ENCODE measurements at regions not wholly inside any gene's neighbourhood (a gene's known extent, or its start where the extent isn't known, plus 50 kb on each side); places are given as distances from the start of the nearest gene placed in this dataset.
A peak's percentile ranks its signal among the peaks of the same experiment; 100 is the strongest.
"Not testable (repeated sequence)": the region's sequence is repeated elsewhere in the genome, so short reads cannot be mapped to it uniquely, and the experiment has no call there.

- no peak for DNase-seq
These were observed 55.0 kb downstream of the FOXA2 start for GRCh38 chr20:22529150-22530019.

DNA sequence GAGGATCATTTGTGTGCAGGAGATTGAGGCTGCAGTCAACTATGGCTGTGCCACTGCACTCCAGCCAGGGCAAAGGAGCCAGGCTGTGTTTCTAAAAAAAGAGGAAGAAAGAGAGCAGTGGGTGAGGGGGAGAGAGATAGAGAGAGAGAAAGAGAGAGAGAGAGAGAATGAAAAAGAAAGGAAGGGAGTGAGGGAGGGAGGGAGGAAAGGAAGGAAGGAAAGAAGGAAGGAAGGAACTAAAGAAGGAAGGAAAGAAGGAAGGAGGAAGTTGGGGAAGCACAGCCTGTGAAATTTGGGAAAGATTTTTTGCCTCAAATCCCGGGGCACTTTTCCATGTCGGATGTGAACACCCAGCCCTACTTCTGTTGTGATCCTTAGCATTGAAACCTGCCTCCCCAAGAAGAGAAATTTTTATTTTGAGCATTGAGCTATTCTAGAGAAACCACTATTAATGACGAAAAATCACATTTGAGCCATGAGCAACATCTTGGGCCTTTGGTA, 57.8 kb downstream of the FOXA2 start:
- no peak for DNase-seq

GRCh38 chr20:22525821-22526220, 58.6 kb downstream of the FOXA2 start:
- DNase-seq = peak; percentile 49

GRCh38 chr20:22525069-22525820, 59.1 kb downstream of the FOXA2 start:
- no peak for DNase-seq

DNA sequence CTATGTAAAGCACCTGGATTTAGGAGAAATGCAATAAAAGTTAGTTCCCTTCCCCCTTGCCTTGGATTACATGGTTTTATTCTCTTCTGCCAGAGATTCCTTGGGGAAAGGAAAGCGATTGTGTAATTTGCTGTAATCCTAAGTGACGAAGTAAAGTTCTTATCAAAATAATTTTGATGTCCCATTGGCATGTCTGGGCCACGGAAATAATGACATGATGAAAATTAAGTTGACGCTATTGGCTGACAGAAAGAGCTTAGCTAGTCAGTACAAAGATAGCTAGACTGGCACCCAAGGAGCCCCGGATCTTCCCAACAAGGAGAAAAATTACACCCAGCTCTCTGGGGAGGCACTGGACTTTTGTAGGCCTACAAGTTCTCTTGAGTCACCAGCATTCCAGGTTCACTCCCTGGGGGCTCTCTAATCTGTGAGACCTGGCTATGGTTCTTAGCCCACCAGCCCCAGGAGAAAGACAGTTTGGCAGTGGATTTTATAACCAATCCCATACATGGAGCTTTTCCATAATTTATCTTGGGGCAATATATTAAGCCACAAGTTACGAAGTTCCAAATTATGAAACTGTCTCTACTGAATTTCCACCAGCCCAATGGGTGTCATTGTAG, 59.9 kb downstream of the FOXA2 start:
- no peak for DNase-seq

- no peak for DNase-seq
These were observed 60.6 kb downstream of the FOXA2 start for GRCh38 chr20:22523499-22524392.

DNA sequence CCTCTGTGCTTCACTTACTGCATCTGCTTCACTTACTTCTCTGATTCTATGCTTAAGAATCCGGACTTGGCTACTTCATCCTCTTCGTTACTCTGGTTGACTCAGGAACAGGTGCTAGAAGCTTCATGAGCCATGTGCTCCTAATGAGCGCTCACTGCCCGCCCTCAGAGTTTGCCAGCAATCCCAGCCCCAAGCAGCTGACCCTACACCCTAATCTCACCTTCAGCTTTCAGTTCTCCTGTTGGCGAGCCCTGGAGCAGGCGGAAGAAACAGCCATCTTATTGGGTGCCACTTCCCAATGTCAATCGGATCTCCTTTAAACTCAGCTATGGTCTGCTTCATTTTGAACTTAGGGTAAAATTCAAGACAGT, 61.3 kb downstream of the FOXA2 start:
- DNase-seq = no peak

- no peak for DNase-seq
These were observed 61.7 kb downstream of the FOXA2 start for GRCh38 chr20:22522701-22523100.

DNA sequence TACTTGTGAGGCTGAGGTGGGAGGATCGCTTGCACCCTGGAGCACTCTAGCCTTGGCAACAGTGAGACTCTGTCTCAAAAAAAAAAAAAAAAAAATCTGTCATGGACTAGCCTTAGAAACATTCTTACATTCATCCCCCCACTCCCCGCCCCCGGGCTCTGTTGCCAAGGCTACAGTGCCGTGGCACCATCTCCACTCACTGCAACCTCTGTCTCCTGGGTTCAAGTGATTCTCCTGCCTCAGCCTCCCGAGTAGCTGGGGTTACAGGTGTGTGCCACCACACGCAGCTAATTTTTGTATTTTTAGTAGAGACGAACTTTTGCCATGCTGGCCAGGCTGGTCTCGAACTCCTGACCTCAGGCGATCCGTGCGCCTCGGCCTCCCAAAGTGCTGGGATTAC, 62.4 kb downstream of the FOXA2 start:
- DNase-seq = not testable (repeated sequence)

GRCh38 chr20:22520381-22520780, 64.0 kb downstream of the FOXA2 start:
- DNase-seq = no peak

DNA sequence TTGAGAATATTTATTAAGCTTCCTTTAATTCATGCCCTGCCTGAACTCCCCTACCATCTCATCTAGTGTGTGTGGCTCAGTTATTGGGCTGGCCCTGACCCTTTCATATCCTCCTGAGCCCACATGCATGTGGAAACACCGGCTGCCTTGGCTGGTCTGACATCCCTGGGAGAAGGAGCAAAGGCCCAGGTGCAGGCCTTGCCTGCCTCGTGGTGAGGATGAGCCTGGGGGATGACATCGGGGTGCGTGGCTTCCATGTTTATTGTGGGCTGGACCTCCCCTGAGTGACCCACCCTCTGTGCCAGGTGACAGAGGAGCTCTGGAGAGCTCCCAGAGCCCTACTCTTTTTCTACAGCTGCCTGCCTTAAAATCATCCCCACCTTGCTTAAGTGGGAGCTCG, 69.1 kb downstream of the FOXA2 start:
- DNase-seq = no peak

GRCh38 chr20:22513574-22513973, 70.8 kb downstream of the FOXA2 start:
- DNase-seq = no peak

DNA sequence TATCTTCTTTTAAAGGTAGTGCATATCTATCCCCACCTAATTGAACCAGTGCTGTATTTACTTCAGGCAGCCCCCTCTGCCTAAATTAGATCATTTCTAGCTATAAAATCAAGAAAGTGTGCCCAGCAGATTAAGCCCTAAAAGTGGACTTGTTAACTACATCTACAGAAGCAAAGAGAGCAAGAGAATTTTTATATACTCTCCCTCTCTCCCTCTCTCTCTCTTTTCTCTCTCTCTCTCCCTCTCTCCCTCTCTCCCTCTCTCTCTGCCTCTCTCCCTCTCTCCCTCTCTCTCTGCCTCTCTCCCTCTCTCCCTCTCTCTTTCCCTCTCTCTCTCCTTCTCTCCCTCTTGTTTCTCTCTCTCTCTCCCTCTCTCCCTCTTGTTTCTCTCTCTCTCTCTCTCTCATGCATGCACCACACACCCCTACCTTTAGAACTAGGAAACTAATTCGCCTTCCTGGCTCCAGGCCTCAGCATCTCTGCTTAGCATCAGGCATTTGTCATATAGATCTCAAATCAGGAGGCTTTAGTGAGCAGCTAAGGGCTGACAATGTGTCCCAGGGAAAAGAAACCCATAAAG, 71.4 kb downstream of the FOXA2 start:
- DNase-seq = no peak

DNA sequence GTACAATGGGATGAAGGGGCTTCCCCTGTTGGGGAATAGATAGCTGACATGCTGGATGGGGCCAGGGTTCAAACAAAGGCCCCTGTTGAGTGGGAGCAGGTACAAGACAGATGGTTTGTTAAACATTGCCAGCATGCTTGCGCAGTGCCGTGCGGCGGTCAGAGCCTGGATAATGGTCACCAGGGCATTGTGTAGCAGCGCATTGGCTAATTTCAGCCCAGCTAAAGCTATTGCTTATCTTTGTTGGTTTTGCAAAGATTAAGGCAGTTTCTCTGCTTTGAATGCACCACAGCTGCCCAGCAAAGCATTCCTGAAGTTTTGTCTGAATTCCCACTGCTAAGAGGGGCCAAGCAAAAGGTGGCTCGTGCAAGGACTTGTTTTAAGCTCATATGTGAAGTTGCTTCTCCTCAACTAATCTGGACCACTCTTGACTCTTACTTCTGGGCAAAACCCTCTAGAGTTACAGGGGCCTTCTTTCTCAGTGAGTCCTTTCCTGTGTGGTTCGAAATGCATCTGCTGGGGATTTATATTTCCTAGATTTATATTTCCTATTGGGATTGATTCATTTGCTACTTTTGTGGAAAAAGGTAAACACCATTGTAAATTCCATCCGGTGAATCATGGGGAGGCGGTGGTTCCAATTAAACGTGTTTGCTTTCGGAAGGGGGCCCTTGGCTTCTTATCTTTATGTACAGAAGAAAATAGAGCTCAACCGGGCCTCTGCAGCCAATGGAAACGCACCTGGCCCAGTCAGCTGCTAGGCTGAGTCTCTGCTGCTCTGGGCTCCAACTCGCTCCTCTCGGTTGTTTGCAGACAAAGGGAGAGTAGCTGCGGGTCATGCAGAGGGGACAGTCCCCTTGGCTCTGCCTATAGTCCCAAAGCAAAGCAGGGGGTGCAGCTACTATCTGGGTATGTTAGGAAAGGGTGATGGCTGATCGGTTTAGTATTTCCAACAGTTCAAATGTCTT, 72.1 kb downstream of the FOXA2 start:
- DNase-seq = peak; percentile 77

GRCh38 chr20:22509843-22510147, 74.6 kb downstream of the FOXA2 start:
- DNase-seq = peak; percentile 22

DNA sequence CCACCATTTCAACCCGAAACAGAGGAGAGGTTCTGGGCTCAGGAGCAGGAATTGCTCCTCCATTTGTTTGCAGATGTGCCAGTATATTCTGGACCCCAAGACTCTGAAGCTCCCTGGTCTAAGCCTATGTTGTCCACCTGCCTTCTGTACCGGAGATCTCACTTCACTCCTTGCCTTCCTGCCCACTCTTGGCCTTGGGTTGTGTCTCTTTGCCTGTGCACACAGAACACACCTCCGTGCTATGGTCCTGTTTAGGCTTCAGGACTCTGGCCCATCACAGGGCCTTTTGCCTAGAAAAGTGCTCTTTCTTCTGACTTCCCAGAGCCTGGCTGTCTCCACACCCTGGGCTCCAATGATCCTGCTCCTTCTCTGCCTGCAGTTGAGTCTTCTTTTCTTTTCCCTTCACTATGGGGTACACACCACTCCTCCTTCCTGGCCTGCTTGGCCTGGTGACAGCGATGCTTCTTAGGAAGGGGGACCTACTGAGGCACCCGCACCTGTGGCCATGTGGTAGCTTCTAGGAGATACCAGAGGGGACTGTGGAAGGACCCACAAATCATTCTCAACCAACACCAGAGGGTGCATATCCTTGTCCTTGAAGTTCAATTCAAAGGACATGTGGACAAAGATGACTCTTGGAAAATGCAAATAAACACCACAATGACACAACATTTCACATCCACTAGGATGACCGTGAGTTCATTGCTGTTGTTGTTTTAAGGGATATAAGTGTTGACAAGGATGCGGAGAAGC, 75.1 kb downstream of the FOXA2 start:
- DNase-seq = no peak

- DNase-seq = no peak
These were observed 75.9 kb downstream of the FOXA2 start for GRCh38 chr20:22508426-22508825.

GRCh38 chr20:22507240-22507961, 77.0 kb downstream of the FOXA2 start:
- DNase-seq = peak; percentile 57

DNA sequence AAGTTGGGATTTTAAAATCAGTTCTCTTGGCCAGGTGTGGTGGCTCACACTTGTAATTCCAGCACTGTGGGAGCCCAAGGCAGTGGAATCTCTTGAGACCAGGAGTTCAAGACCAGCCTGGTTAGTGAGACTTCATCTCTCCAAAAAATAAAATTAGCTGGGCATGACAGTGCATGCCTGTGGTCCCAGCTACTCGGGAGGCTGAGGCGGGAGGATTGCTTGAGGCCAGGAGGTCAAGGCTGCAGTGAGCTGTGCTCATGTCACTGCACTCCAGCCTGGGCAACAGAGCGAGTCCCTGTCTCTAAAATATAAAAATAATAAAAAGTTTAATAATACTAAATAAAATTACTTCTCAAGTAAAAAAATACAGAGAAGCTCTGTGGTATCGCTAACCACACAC, 77.5 kb downstream of the FOXA2 start:
- no peak for DNase-seq

All from NCI-H2029 treated with DMSO at 0.1 percent for 48 hours (cell line).